ENCODE measurements at regions not wholly inside any gene's neighbourhood (a gene's known extent, or its start where the extent isn't known, plus 50 kb on each side); places are given as distances from the start of the nearest gene placed in this dataset.

GRCh38 chr6:156185113-156185512 lies 592.1 kb upstream of the ARID1B start:
- no peak for DNase-seq (ENCODE audit: low spot score)
- H3K9me3 ChIP-seq: no peaks in the 10 kb centered on the region
- intact Hi-C loops (cut with DNase I): no loop called here
- no peak overlapping the region for H3K27ac ChIP-seq
- no peaks in the 10 kb centered on the region for H3K36me3 ChIP-seq
- TF ChIP-seq POLR2AphosphoS5 (IDR thresholded peaks at IDR 0.05) (no peak), POLR2A (IDR thresholded peaks at IDR 0.05) (no peak)
- no peak overlapping the region for H3K4me3 ChIP-seq
- no peaks in the 10 kb centered on the region for H3K27me3 ChIP-seq (replicated peaks; ENCODE audit: insufficient read depth)
- H3K4me1 ChIP-seq (replicated peaks): no peaks in the 10 kb centered on the region
- 67% methylated on average over 3 of the region's 3 CpGs for WGBS

- H3K27ac ChIP-seq: no peak overlapping the region
- 76% methylated on average over 3 of the region's 3 CpGs for WGBS
- H3K36me3 ChIP-seq: no peaks in the 10 kb centered on the region
- TF ChIP-seq POLR2A (IDR thresholded peaks at IDR 0.05): no peak
- TF ChIP-seq CTCF (IDR thresholded peaks at IDR 0.05): no peak
- TF ChIP-seq POLR2AphosphoS5 (IDR thresholded peaks at IDR 0.05): no peak
- intact Hi-C loops (cut with DNase I): no loop called here
- no peaks in the 10 kb centered on the region for H3K9me3 ChIP-seq
- H3K4me1 ChIP-seq (replicated peaks): no peaks in the 10 kb centered on the region
- no peaks in the 10 kb centered on the region for H3K27me3 ChIP-seq (replicated peaks; ENCODE audit: insufficient read depth)
- no peak for DNase-seq (ENCODE audit: low spot score)
- H3K4me3 ChIP-seq: no peak overlapping the region
Measured at GRCh38 chr6:156183678-156184077, 593.5 kb upstream of the ARID1B start.

- no peaks in the 10 kb centered on the region for H3K4me1 ChIP-seq (replicated peaks)
- 66% methylated on average over 2 of the region's 2 CpGs for WGBS
- DNase-seq (ENCODE audit: low spot score): no peak
- no peaks in the 10 kb centered on the region for H3K36me3 ChIP-seq
- no peaks in the 10 kb centered on the region for H3K27me3 ChIP-seq (replicated peaks; ENCODE audit: insufficient read depth)
- intact Hi-C loops (cut with DNase I): no loop called here
- H3K4me3 ChIP-seq: no peak overlapping the region
- H3K27ac ChIP-seq: no peak overlapping the region
- no peaks in the 10 kb centered on the region for H3K9me3 ChIP-seq
- TF ChIP-seq POLR2A (IDR thresholded peaks at IDR 0.05) (no peak), CTCF (IDR thresholded peaks at IDR 0.05) (no peak), POLR2AphosphoS5 (IDR thresholded peaks at IDR 0.05) (no peak)
Measured at GRCh38 chr6:156182356-156182755, 594.8 kb upstream of the ARID1B start.

GRCh38 chr6:156181506-156181905 lies 595.7 kb upstream of the ARID1B start:
- Histone ChIP-seq H3K4me3 (no peak overlapping the region), H3K9me3 (no peaks in the 10 kb centered on the region), H3K27me3 (replicated peaks; ENCODE audit: insufficient read depth) (no peaks in the 10 kb centered on the region), H3K4me1 (replicated peaks) (no peaks in the 10 kb centered on the region), H3K27ac (no peak overlapping the region), H3K36me3 (no peaks in the 10 kb centered on the region)
- TF ChIP-seq POLR2A (IDR thresholded peaks at IDR 0.05) (no peak), CTCF (IDR thresholded peaks at IDR 0.05) (no peak), POLR2AphosphoS5 (IDR thresholded peaks at IDR 0.05) (no peak)
- WGBS: 56% methylated on average over 6 of the region's 6 CpGs
- no peak for DNase-seq (ENCODE audit: low spot score)
- intact Hi-C loops (cut with DNase I): no loop called here

- 46% methylated on average over 12 of the region's 12 CpGs for WGBS
- Histone ChIP-seq H3K27me3 (replicated peaks; ENCODE audit: insufficient read depth) (no peaks in the 10 kb centered on the region), H3K9me3 (no peaks in the 10 kb centered on the region), H3K27ac (no peak overlapping the region), H3K4me1 (replicated peaks) (no peaks in the 10 kb centered on the region), H3K4me3 (no peak overlapping the region), H3K36me3 (no peaks in the 10 kb centered on the region)
- TF ChIP-seq POLR2A (IDR thresholded peaks at IDR 0.05): no peak
- TF ChIP-seq CTCF (IDR thresholded peaks at IDR 0.05): peak in 3 of 4 experiments; percentile 11 to 33 (median 25)
- peak; percentile 16 for DNase-seq (ENCODE audit: low spot score)
- intact Hi-C loops (cut with DNase I): no loop called here
Measured at GRCh38 chr6:156175971-156176421, 601.2 kb upstream of the ARID1B start.

All from prostate gland (tissue), 2 donors.